IMR-90 (cell line): ENCODE measurements at regions not wholly inside any gene's neighbourhood (a gene's known extent, or its start where the extent isn't known, plus 50 kb on each side); places are given as distances from the start of the nearest gene placed in this dataset.

ENCODE experiments used
- ATAC-seq: fragments of 200-7000 bp; cut with Tn5 transposase; 2 replicates; pipeline ENCODE4 v1.9.1; 2020; ENCODE audit warnings: low read depth, mild to moderate bottlenecking, moderate library complexity
- BruUV-seq: library from RNA; stranded (reverse); fragments of 400-500 nt; replicated peaks from 2 replicates; lab custom pipeline; 2021; lab: Mats Ljungman, UMichigan
- CTCF ChIA-PET: fragments of 300-600 bp; formaldehyde crosslinking; extraction: SDS; loops from one replicate; lab custom pipeline; 2021; ENCODE audit warnings: antibody characterized with exemption; lab: Yijun Ruan, JAX
- POLR2A ChIA-PET: fragments of 300-600 bp; sonication (Branson Sonifier 250); formaldehyde crosslinking; loops from one replicate; lab custom pipeline; 2022; ENCODE audit warnings: antibody characterized with exemption; ENCODE audit not compliant: unreplicated experiment; lab: Charles Lee
- DNase-seq: peaks from one replicate; pipeline ENCODE4 v3.0.0; 2013
- H2AFZ ChIP-seq: replicated peaks from 2 replicates; pipeline ENCODE3; 2013; ENCODE audit warnings: low read length, mild to moderate bottlenecking; ENCODE audit not compliant: poor library complexity
- H2AK5ac ChIP-seq: 2 replicates; pipeline ENCODE4 v1.6.1; 2013; ENCODE audit warnings: low read depth, low read length, inconsistent platforms
- H2AK9ac ChIP-seq: replicated peaks from 2 replicates; pipeline ENCODE3; 2013; ENCODE audit warnings: mild to moderate bottlenecking, low read depth, low read length, moderate library complexity; ENCODE audit not compliant: poor library complexity
- H2BK120ac ChIP-seq: 2 replicates; pipeline ENCODE4 v1.6.1; 2013; ENCODE audit warnings: low read depth, low read length, inconsistent platforms
- H2BK15ac ChIP-seq: 3 replicates; pipeline ENCODE4 v1.6.1; 2013; ENCODE audit warnings: low read depth, low read length, inconsistent platforms
- H2BK20ac ChIP-seq: 2 replicates; pipeline ENCODE4 v1.6.1; 2013; ENCODE audit warnings: low read depth, mild to moderate bottlenecking, inconsistent platforms, low read length, moderate library complexity
- H2BK5ac ChIP-seq: 2 replicates; pipeline ENCODE4 v1.6.1; 2013; ENCODE audit warnings: mild to moderate bottlenecking, low read depth, low read length, inconsistent platforms; ENCODE audit not compliant: poor library complexity, severe bottlenecking
- H3K14ac ChIP-seq: replicated peaks from 2 replicates; pipeline ENCODE4 v1.6.1; 2013; ENCODE audit warnings: low read depth, low read length, inconsistent platforms
- H3K18ac ChIP-seq: 2 replicates; pipeline ENCODE4 v1.6.1; 2013; ENCODE audit warnings: low read depth, low read length, control low read depth
- H3K23ac ChIP-seq: 2 replicates; pipeline ENCODE4 v1.6.1; 2013; ENCODE audit warnings: low read depth, low read length, inconsistent platforms
- H3K27ac ChIP-seq: 2 replicates; pipeline ENCODE4 v1.5.1; 2013; ENCODE audit warnings: mild to moderate bottlenecking, control low read depth, low read length; ENCODE audit not compliant: insufficient read depth
- H3K27me3 ChIP-seq: 2 replicates; pipeline ENCODE4 v1.6.1; 2013; ENCODE audit warnings: low read length; ENCODE audit not compliant: control insufficient read depth, insufficient read depth
- H3K36me3 ChIP-seq: 2 replicates; pipeline ENCODE4 v1.6.1; 2013; ENCODE audit warnings: low read length, mixed read lengths; ENCODE audit not compliant: control insufficient read depth, insufficient read depth
- H3K4ac ChIP-seq: 2 replicates; pipeline ENCODE4 v1.6.1; 2013; ENCODE audit warnings: low read depth, low read length, inconsistent platforms
- H3K4me1 ChIP-seq: 2 replicates; pipeline ENCODE4 v1.6.1; 2013; ENCODE audit warnings: low read length, mixed read lengths; ENCODE audit not compliant: control insufficient read depth, insufficient read depth
- H3K4me2 ChIP-seq: 2 replicates; pipeline ENCODE4 v1.6.1; 2013; ENCODE audit warnings: low read depth, mild to moderate bottlenecking, control low read depth, low read length, moderate library complexity
- H3K4me3 ChIP-seq: 2 replicates; pipeline ENCODE4 v1.5.1; 2013; ENCODE audit warnings: low read depth, mild to moderate bottlenecking, control low read depth, low read length, moderate library complexity; ENCODE audit not compliant: insufficient read depth
- H3K56ac ChIP-seq: 2 replicates; pipeline ENCODE4 v1.6.1; 2013; ENCODE audit warnings: low read length, inconsistent platforms; ENCODE audit not compliant: insufficient read depth; ENCODE audit errors: extremely low read depth
- H3K79me1 ChIP-seq, 2 experiments: 2 replicates each; pipeline ENCODE4 v1.6.1; 2013; ENCODE audit warnings: low read length in 2 of 2, inconsistent platforms in 1 of 2, low read depth in 1 of 2
- H3K9ac ChIP-seq: 2 replicates; pipeline ENCODE4 v1.6.1; 2013; ENCODE audit warnings: low read depth, low read length, control low read depth
- H3K9me1 ChIP-seq: 2 replicates; pipeline ENCODE4 v1.6.1; 2013; ENCODE audit warnings: low read length, inconsistent platforms; ENCODE audit not compliant: insufficient read depth
- H3K9me3 ChIP-seq: 2 replicates; pipeline ENCODE4 v1.6.1; 2013; ENCODE audit warnings: low read length; ENCODE audit not compliant: control insufficient read depth, insufficient read depth
- H4K20me1 ChIP-seq: 2 replicates; pipeline ENCODE4 v1.6.1; 2013; ENCODE audit warnings: low read length, inconsistent platforms; ENCODE audit not compliant: insufficient read depth
- H4K5ac ChIP-seq: 2 replicates; pipeline ENCODE4 v1.6.1; 2013; ENCODE audit warnings: mild to moderate bottlenecking, low read depth, low read length, control low read depth
- H4K8ac ChIP-seq, 2 experiments: 2 replicates each; pipeline ENCODE4 v1.6.1; 2013; ENCODE audit warnings: low read depth in 2 of 2, low read length in 2 of 2, control low read depth in 1 of 2, inconsistent platforms in 1 of 2
- H4K91ac ChIP-seq: 2 replicates; pipeline ENCODE4 v1.6.1; 2013; ENCODE audit warnings: low read depth, low read length, inconsistent platforms; ENCODE audit not compliant: insufficient read depth
- BHLHE40 ChIP-seq: fragments of 150-350 bp; IDR thresholded peaks from 2 replicates; pipeline ENCODE4 v1.6.1; 2016; ENCODE audit warnings: mild to moderate bottlenecking, low read depth, low read length
- CEBPB ChIP-seq: IDR thresholded peaks from 2 replicates; pipeline ENCODE4 v1.6.1; 2012; ENCODE audit warnings: low read depth, low read length, improper control_type of control experiment
- CHD1 ChIP-seq: IDR thresholded peaks from 2 replicates; pipeline ENCODE4 v1.6.1; 2012; ENCODE audit warnings: low read depth, low read length, improper control_type of control experiment
- CTCF ChIP-seq: conservative IDR thresholded peaks from 2 replicates; pipeline ENCODE4 v1.5.1; 2012; ENCODE audit warnings: mild to moderate bottlenecking, low read depth, low read length, improper control_type of control experiment
- ELK1 ChIP-seq: fragments of 150-350 bp; IDR thresholded peaks from 2 replicates; pipeline ENCODE4 v1.6.1; 2016; ENCODE audit warnings: low read depth, mild to moderate bottlenecking, low read length, moderate library complexity, borderline replicate concordance
- FOS ChIP-seq: fragments of 150-350 bp; IDR thresholded peaks from 2 replicates; pipeline ENCODE4 v1.6.1; 2016; ENCODE audit warnings: low read depth, low read length
- MAFK ChIP-seq: IDR thresholded peaks from 2 replicates; pipeline ENCODE4 v1.6.1; 2012; ENCODE audit warnings: low read depth, low read length, improper control_type of control experiment
- MAZ ChIP-seq: IDR thresholded peaks from 2 replicates; pipeline ENCODE4 v1.6.1; 2012; ENCODE audit warnings: low read depth, mild to moderate bottlenecking, low read length, improper control_type of control experiment, moderate library complexity, borderline replicate concordance
- MXI1 ChIP-seq: IDR thresholded peaks from 2 replicates; pipeline ENCODE4 v1.6.1; 2012; ENCODE audit warnings: low read depth, mild to moderate bottlenecking, low read length, moderate library complexity, borderline replicate concordance
- NFE2L2 ChIP-seq: fragments of 150-350 bp; IDR thresholded peaks from 2 replicates; pipeline ENCODE4 v1.6.1; 2016; ENCODE audit warnings: low read depth, mild to moderate bottlenecking, low read length
- POLR2A ChIP-seq: IDR thresholded peaks from 2 replicates; pipeline ENCODE4 v1.6.1; 2012; ENCODE audit warnings: mild to moderate bottlenecking, low read depth, low read length
- RAD21 ChIP-seq: IDR thresholded peaks from 2 replicates; pipeline ENCODE4 v1.6.1; 2012; ENCODE audit warnings: low read length, improper control_type of control experiment
- RCOR1 ChIP-seq: IDR thresholded peaks from 2 replicates; pipeline ENCODE4 v1.6.1; 2012; ENCODE audit warnings: mild to moderate bottlenecking, low read length, improper control_type of control experiment; ENCODE audit not compliant: insufficient replicate concordance
- RFX5 ChIP-seq: IDR thresholded peaks from 2 replicates; pipeline ENCODE4 v1.8.0; 2012; ENCODE audit warnings: low read depth, mild to moderate bottlenecking, low read length, moderate library complexity
- SMC3 ChIP-seq: fragments of 150-350 bp; IDR thresholded peaks from 2 replicates; pipeline ENCODE4 v1.6.1; 2016; ENCODE audit warnings: low read depth, mild to moderate bottlenecking, antibody characterized with exemption, low read length, moderate library complexity
- USF2 ChIP-seq: fragments of 150-350 bp; IDR thresholded peaks from 2 replicates; pipeline ENCODE4 v1.6.1; 2017; ENCODE audit warnings: mild to moderate bottlenecking, antibody characterized with exemption, low read length, low read depth
- WGBS, 2 experiments: methylation state at CpG; one replicate each; pipeline versions ENCODE4 v1.1.5 to v1.1.7; 2013; ENCODE audit warnings: missing lambda C conversion rate in 2 of 2; ENCODE audit not compliant: insufficient read length in 1 of 2; ENCODE audit errors: extremely low coverage in 2 of 2; 5-methylcytosine and 5-hydroxymethylcytosine counted together
- dilution Hi-C: fragments of 300-500 bp; cut with HindIII; formaldehyde crosslinking; loops from one replicate; pipeline ENCODE4 v1.14.3; 2018; ENCODE audit warnings: low sequenced_read_pairs; ENCODE audit not compliant: unreplicated experiment
- in situ Hi-C: fragments of 300-500 bp; cut with MboI; formaldehyde crosslinking; loops from 3 replicates; pipeline ENCODE4 v1.14.3; 2019; ENCODE audit warnings: low sequenced_read_pairs, inconsistent platforms, mixed read lengths
- intact Hi-C: fragments of 100-400 bp; cut with micrococcal nuclease; formaldehyde crosslinking; loops from 2 replicates; pipeline ENCODE4 v1.10.0; 2022

- no peak overlapping the region for H3K4ac ChIP-seq
- no peak overlapping the region for H2BK5ac ChIP-seq
- no peak overlapping the region for H3K14ac ChIP-seq
- no peak overlapping the region for H3K18ac ChIP-seq
- no peaks in the 10 kb centered on the region for H3K79me1 ChIP-seq
- no peak for TF ChIP-seq MXI1
- TF ChIP-seq RCOR1, result no peak
- TF ChIP-seq SMC3, result no peak
- no peak for TF ChIP-seq NFE2L2
- TF ChIP-seq USF2, result no peak
- no peak for TF ChIP-seq MAZ
- no peak for TF ChIP-seq FOS
- no peak for TF ChIP-seq CHD1
- TF ChIP-seq MAFK, result no peak
- no peak for TF ChIP-seq CTCF
- no peak for TF ChIP-seq RFX5
- TF ChIP-seq RAD21, result no peak
- no peak for TF ChIP-seq POLR2A
- TF ChIP-seq BHLHE40, result no peak
- no peak for TF ChIP-seq ELK1
- TF ChIP-seq CEBPB, result no peak
- WGBS, 2 experiments, result 40% methylated on average over 1 of the region's 2 CpGs; no CpG with 5 or more reads in 1 of the 2 experiments
- no peak overlapping the region for H2AFZ ChIP-seq
- no TSS peak for BruUV-seq
- no peaks in the 10 kb centered on the region for H3K27me3 ChIP-seq
- CTCF ChIA-PET, result no interaction called here
- no peak overlapping the region for H2BK20ac ChIP-seq
- H3K27ac ChIP-seq, result no peak overlapping the region
- H3K23ac ChIP-seq, result no peak overlapping the region
- no peak overlapping the region for H3K9ac ChIP-seq
- no peak overlapping the region for H4K8ac ChIP-seq
- POLR2A ChIA-PET, result no interaction called here
- H4K91ac ChIP-seq, result no peak overlapping the region
- no peak overlapping the region for H3K56ac ChIP-seq
- no peak overlapping the region for H2BK15ac ChIP-seq
- H3K4me3 ChIP-seq, result no peak overlapping the region
- no peaks in the 10 kb centered on the region for H4K20me1 ChIP-seq
- H2BK120ac ChIP-seq, result no peak overlapping the region
- H3K9me1 ChIP-seq, result no peaks in the 10 kb centered on the region
- DNase-seq (no peak), ATAC-seq (no peak)
- in situ Hi-C loops, result no loop called here
- H3K4me2 ChIP-seq, result no peak overlapping the region
- no peak overlapping the region for H2AK5ac ChIP-seq
- H3K9me3 ChIP-seq, result no peaks in the 10 kb centered on the region
- H2AK9ac ChIP-seq, result no peak overlapping the region
- H4K5ac ChIP-seq, result no peak overlapping the region
- dilution Hi-C loops, result no loop called here
- intact Hi-C loops, result no loop called here
- no peaks in the 10 kb centered on the region for H3K36me3 ChIP-seq
- H3K4me1 ChIP-seq, result no peaks in the 10 kb centered on the region
These were observed 1577.5 kb upstream of the PCDH7 start for GRCh38 chr4:29142708-29143107.
